Psoas muscle (tissue), 7 donors: ENCODE measurements at regions not wholly inside any gene's neighbourhood (a gene's known extent, or its start where the extent isn't known, plus 50 kb on each side); places are given as distances from the start of the nearest gene placed in this dataset.

Experiments used
- ATAC-seq, 4 donors: fragments of 200-7000 bp; cut with Tn5 transposase; one replicate each; pipeline ENCODE4 v1.9.1; 2020; ENCODE audit warnings: moderate library complexity in 3 of 4, mild to moderate bottlenecking in 2 of 4
- DNase-seq, 2 donors: peaks; one replicate each; pipeline ENCODE4 v3.0.0-alpha.2; 2020
- H3K27ac ChIP-seq: fragments of 200-600 bp; one replicate; pipeline ENCODE4 v1.8.0; 2022
- H3K27me3 ChIP-seq, 3 donors: fragments of 200-600 bp in 1 of 3; one replicate each; pipeline versions ENCODE4 v1.6.1 to v1.8.0; 2013 to 2022; ENCODE audit warnings: low read length in 2 of 3, mild to moderate bottlenecking in 2 of 3, moderate library complexity in 1 of 3; ENCODE audit not compliant: insufficient read depth in 3 of 3
- H3K36me3 ChIP-seq, 2 donors: fragments of 200-600 bp in 1 of 2; one replicate each; pipeline versions ENCODE4 v1.6.1 to v1.8.0; 2013 to 2022; ENCODE audit warnings: low read depth in 1 of 2, mild to moderate bottlenecking in 1 of 2, moderate library complexity in 1 of 2; ENCODE audit not compliant: insufficient read depth in 1 of 2
- H3K4me1 ChIP-seq: fragments of 200-600 bp; one replicate; pipeline ENCODE4 v1.8.0; 2022
- H3K4me3 ChIP-seq: fragments of 200-600 bp; one replicate; pipeline ENCODE4 v1.8.0; 2022; ENCODE audit warnings: mild to moderate bottlenecking
- H3K9me3 ChIP-seq: fragments of 200-600 bp; one replicate; pipeline ENCODE4 v1.8.0; 2022
- WGBS, 3 donors: extraction: QIAGEN DNeasy Blood & Tissue Kit; methylation state at CpG; one replicate each; pipeline versions ENCODE4 v1.1.6 to v1.1.7; 2013; 5-methylcytosine and 5-hydroxymethylcytosine counted together
- intact Hi-C, 2 donors: fragments of 100-400 bp; cut with DNase I; formaldehyde crosslinking; loops; one replicate each; pipeline versions ENCODE4 v1.11.0 to v1.14.2; 2022
- TF ChIP-seq, protein P1 (sequence below): fragments of 200-600 bp; IDR thresholded peaks from one replicate; pipeline ENCODE4 v1.8.0; 2022; ENCODE audit warnings: antibody characterized with exemption
- donor health status: healthy with polysubstance abuse.
- donor health status: DM: no; HTN: no; CAD: no; lungs with moderate emphysema.
- donor health status: Bipolar disorder and iron deficiency.
- donor health status: healthy.
- donor health status: DM: yes; HTN: yes; CAD: no.
- donor health status: DM: no; HTN: no; CAD: no.
- donor health status: DM: yes; HTN: yes; CAD: no.

DNA sequence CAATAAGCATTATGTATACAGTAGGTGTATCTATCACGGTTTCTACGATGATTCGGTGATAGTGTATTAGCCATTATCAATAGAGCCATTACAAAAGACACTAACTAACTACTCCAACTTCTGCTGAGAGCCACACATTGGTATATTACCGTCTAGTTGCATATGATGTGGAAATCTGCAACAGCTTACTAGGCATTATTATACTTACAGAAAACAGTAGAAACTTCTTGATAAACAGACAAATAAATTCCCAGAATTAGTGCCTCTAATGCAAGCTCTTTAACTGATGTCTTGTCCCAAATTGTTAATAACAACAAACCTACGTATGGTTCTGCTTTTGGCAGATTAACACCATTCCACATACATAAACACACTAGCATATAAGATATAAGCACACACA, 1923.0 kb upstream of the PIK3C3 start:
- 91 to 93% (median 92%) methylated on average over 5 of the region's 5 CpGs for WGBS, 3 donors
- H3K27me3 ChIP-seq: no peaks in the 10 kb centered on the region

DNA sequence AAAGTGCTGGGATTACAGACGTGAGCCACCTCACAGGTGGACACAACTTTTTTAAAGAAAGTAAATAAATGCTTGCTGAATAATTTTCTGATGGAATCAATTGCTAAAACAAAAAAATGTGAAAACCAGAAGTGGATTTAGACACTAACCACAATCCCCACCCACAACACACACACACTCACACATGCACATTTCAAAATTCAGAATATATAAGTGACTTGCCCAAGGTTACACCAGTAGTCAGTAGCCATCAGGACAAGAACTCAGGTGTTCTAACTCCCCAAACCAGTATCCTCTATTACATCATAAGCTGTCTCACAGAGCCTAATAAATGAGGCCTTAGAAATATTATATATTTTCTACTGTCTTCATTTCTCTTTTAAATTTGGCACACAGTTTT, 1923.6 kb upstream of the PIK3C3 start:
- intact Hi-C loops: no loop called here
- H3K27me3 ChIP-seq: no peaks in the 10 kb centered on the region
- H3K36me3 ChIP-seq: no peaks in the 10 kb centered on the region
- H3K27ac ChIP-seq: no peak overlapping the region
- TF ChIP-seq, protein P1, sequence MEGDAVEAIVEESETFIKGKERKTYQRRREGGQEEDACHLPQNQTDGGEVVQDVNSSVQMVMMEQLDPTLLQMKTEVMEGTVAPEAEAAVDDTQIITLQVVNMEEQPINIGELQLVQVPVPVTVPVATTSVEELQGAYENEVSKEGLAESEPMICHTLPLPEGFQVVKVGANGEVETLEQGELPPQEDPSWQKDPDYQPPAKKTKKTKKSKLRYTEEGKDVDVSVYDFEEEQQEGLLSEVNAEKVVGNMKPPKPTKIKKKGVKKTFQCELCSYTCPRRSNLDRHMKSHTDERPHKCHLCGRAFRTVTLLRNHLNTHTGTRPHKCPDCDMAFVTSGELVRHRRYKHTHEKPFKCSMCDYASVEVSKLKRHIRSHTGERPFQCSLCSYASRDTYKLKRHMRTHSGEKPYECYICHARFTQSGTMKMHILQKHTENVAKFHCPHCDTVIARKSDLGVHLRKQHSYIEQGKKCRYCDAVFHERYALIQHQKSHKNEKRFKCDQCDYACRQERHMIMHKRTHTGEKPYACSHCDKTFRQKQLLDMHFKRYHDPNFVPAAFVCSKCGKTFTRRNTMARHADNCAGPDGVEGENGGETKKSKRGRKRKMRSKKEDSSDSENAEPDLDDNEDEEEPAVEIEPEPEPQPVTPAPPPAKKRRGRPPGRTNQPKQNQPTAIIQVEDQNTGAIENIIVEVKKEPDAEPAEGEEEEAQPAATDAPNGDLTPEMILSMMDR: no peak
- DNase-seq (no peak), ATAC-seq (no peak)
- 57 to 71% (median 67%) methylated on average over 1 of the region's 1 CpG for WGBS, 3 donors
- no peaks in the 10 kb centered on the region for H3K9me3 ChIP-seq
- no peak overlapping the region for H3K4me3 ChIP-seq
- no peaks in the 10 kb centered on the region for H3K4me1 ChIP-seq

More for the DNA sequence above, 1923.0 kb upstream of the PIK3C3 start:
- ATAC-seq: no peak
- H3K9me3 ChIP-seq: no peaks in the 10 kb centered on the region
- intact Hi-C loops: no loop called here
- no peaks in the 10 kb centered on the region for H3K4me1 ChIP-seq
- TF ChIP-seq, protein P1: no peak
- DNase-seq: no peak
- H3K36me3 ChIP-seq: no peaks in the 10 kb centered on the region
- H3K27ac ChIP-seq: no peak overlapping the region
- no peak overlapping the region for H3K4me3 ChIP-seq

DNA sequence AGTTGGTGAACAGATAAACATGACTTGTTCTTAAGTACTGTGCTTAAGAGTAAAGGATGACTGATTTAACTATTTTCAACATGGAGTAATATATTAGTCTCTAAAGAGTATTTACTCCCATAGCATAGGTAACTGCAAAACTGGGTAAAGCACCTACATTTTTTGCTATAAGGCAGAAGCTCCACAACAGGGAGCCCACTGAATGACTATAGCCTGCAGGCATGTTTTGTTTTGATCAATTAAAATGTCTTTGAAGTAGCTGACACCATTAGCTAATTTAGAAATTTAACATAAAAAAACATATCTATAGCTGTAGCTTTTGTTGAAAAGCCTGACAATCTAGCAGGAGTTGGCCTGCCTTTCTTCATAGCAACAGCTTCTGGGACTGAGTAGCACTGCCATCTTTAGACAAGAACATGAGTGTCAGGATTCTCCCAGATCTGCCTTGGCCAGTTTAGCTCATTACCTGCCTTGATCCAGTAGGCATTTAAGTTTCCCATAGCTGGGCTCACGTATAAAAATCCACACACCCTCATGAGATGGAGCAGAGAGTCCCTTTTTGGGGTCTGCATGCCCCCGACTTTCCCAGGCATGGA, 1935.1 kb upstream of the PIK3C3 start:
- TF ChIP-seq, protein P1: no peak
- H3K9me3 ChIP-seq: no peaks in the 10 kb centered on the region
- no peak overlapping the region for H3K4me3 ChIP-seq
- 64 to 78% (median 73%) methylated on average over 2 of the region's 2 CpGs for WGBS, 3 donors
- H3K27me3 ChIP-seq: no peaks in the 10 kb centered on the region
- DNase-seq: no peak
- no peak for ATAC-seq
- H3K4me1 ChIP-seq: no peaks in the 10 kb centered on the region
- H3K27ac ChIP-seq: no peak overlapping the region
- intact Hi-C loops: no loop called here
- no peaks in the 10 kb centered on the region for H3K36me3 ChIP-seq

DNA sequence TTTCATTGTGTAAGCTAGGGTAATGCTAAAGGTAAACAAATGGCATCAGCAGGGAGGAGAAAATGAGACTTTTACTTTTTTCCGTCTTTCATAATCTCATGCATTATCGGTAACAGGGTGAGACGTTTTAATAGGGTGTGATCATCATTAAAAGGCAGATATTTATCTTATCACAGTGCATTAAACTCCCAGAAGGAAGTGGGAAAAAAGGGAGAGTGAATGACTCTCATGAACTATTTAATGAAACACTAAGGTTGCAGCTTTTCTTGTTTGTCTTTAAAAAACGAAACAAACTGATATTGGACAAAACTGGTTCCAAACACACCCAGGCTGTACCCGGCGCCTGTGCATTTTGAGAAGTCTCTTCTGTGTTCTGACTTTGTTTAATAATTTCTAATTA, 1936.8 kb upstream of the PIK3C3 start:
- intact Hi-C loops: no loop called here
- 73 to 76% (median 74%) methylated on average over 6 of the region's 6 CpGs for WGBS, 3 donors
- Histone ChIP-seq H3K27me3 (no peaks in the 10 kb centered on the region), H3K27ac (no peak overlapping the region), H3K4me3 (no peak overlapping the region), H3K36me3 (no peaks in the 10 kb centered on the region), H3K9me3 (no peaks in the 10 kb centered on the region), H3K4me1 (no peaks in the 10 kb centered on the region)
- no peak for ATAC-seq
- TF ChIP-seq, protein P1: no peak
- no peak for DNase-seq

DNA sequence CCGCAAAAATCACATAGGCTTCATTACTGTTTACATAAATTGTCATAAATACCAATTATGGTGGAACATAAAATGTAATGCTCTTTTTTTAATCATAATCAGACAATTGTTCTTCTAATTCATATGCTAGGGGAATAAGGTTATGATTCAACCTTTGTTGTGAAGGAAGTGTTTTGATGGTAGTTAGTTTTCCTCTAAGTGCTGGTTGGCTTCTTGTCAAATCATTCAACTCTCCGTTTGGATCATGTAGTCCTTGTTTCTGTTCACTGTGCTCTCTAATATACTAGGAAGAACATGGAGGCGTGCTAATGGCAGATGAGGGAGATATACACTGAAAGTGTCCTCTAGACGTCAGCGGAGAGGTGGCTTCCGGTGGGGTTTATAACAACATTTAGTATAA, 1938.0 kb upstream of the PIK3C3 start:
- no peak overlapping the region for H3K27ac ChIP-seq
- TF ChIP-seq, protein P1: no peak
- H3K4me3 ChIP-seq: no peak overlapping the region
- WGBS, 3 donors: 70 to 76% (median 72%) methylated on average over 6 of the region's 6 CpGs
- ATAC-seq (no peak), DNase-seq (no peak)
- intact Hi-C loops: no loop called here
- H3K36me3 ChIP-seq: no peaks in the 10 kb centered on the region
- no peaks in the 10 kb centered on the region for H3K27me3 ChIP-seq
- H3K4me1 ChIP-seq: no peaks in the 10 kb centered on the region
- H3K9me3 ChIP-seq: no peaks in the 10 kb centered on the region
